Gastroesophageal sphincter (tissue), 3 donors: ENCODE measurements at regions not wholly inside any gene's neighbourhood (a gene's known extent, or its start where the extent isn't known, plus 50 kb on each side); places are given as distances from the start of the nearest gene placed in this dataset.

ENCODE experiments used
- CTCF ChIP-seq, 4 experiments: fragments of 200-600 bp in 2 of 4; fragments of 450-650 bp in 2 of 4; sonication (generic) in 1 of 4; IDR thresholded peaks; one replicate each; pipeline ENCODE4 v1.5.1; 2017 to 2019; ENCODE audit warnings: antibody characterized with exemption in 4 of 4, mild to moderate bottlenecking in 2 of 4, moderate library complexity in 2 of 4
- EP300 ChIP-seq: sonication (generic); formaldehyde crosslinking; IDR thresholded peaks from one replicate; pipeline ENCODE4 v1.6.1; 2017; ENCODE audit warnings: antibody characterized with exemption, mild to moderate bottlenecking
- POLR2A ChIP-seq, 2 donors: fragments of 450-650 bp; IDR thresholded peaks; one replicate each; pipeline ENCODE4 v1.6.1; 2017; ENCODE audit warnings: antibody characterized with exemption in 2 of 2, mild to moderate bottlenecking in 2 of 2, moderate library complexity in 1 of 2

- TF ChIP-seq CTCF (IDR thresholded peaks at IDR 0.05): no peak
- TF ChIP-seq POLR2A (IDR thresholded peaks at IDR 0.05): no peak
- no peak for TF ChIP-seq EP300
Measured at GRCh38 chr1:192913683-192914082, 104.8 kb downstream of the RGS2 start.
